SK-N-SH (cell line): ENCODE measurements at regions not wholly inside any gene's neighbourhood (a gene's known extent, or its start where the extent isn't known, plus 50 kb on each side); places are given as distances from the start of the nearest gene placed in this dataset.

Experiments used
- CTCF ChIA-PET: fragments of 300-600, 350-600 bp; formaldehyde crosslinking; extraction: SDS; loops from one replicate; lab custom pipeline; 2021; lab: Yijun Ruan, JAX
- POLR2A ChIA-PET: fragments of 350-600 bp; sonication (Branson Sonifier 250); formaldehyde crosslinking; extraction: SDS; loops from one replicate; lab custom pipeline; 2020; ENCODE audit warnings: antibody characterized with exemption, inconsistent platforms; lab: Yijun Ruan, JAX
- DNase-seq: peaks from one replicate; pipeline ENCODE4 v3.0.0; 2012
- H2AFZ ChIP-seq: fragments of 200-600 bp; sonication (generic); 2 replicates; pipeline ENCODE4 v1.8.1; 2016; ENCODE audit warnings: antibody characterized with exemption, mild to moderate bottlenecking, low read depth
- H3F3A ChIP-seq: fragments of 200-600 bp; sonication (generic); replicated peaks from 2 replicates; pipeline ENCODE3; 2016; ENCODE audit warnings: antibody characterized with exemption, mild to moderate bottlenecking; ENCODE audit not compliant: insufficient read depth
- H3K27ac ChIP-seq, 2 experiments: fragments of 200-500 bp in 1 of 2; fragments of 200-600 bp in 1 of 2; sonication (Bioruptor generic) in 1 of 2; sonication (generic), shearing (Covaris generic) in 1 of 2; 2 replicates each; pipeline versions ENCODE4 v1.5.1 to v1.6.1; 2014 to 2016; ENCODE audit warnings: low read depth in 2 of 2, inconsistent platforms in 1 of 2, low read length in 1 of 2, mild to moderate bottlenecking in 1 of 2, mixed read lengths in 1 of 2
- H3K27me3 ChIP-seq: fragments of 200-600 bp; sonication (generic), shearing (Covaris generic); 2 replicates; pipeline ENCODE4 v1.6.1; 2016; ENCODE audit warnings: mixed run types; ENCODE audit not compliant: insufficient read depth
- H3K36me3 ChIP-seq, 2 experiments: fragments of 200-500 bp in 1 of 2; fragments of 200-600 bp in 1 of 2; sonication (Bioruptor generic) in 1 of 2; sonication (generic) in 1 of 2; replicated peaks in 1 of 2; 2 replicates each; pipeline versions ENCODE3 to v1.5.1; 2014 to 2016; ENCODE audit warnings: low read length in 1 of 2, mild to moderate bottlenecking in 1 of 2; ENCODE audit not compliant: insufficient read depth in 2 of 2, control insufficient read depth in 1 of 2
- H3K4me1 ChIP-seq, 2 experiments: fragments of 200-500 bp in 1 of 2; fragments of 200-600 bp in 1 of 2; sonication (Bioruptor generic) in 1 of 2; sonication (generic), shearing (Covaris generic) in 1 of 2; 2 replicates each; pipeline versions ENCODE4 v1.5.1 to v1.6.1; 2014 to 2016; ENCODE audit warnings: low read depth in 1 of 2, low read length in 1 of 2, mixed run types in 1 of 2; ENCODE audit not compliant: insufficient read depth in 2 of 2, control insufficient read depth in 1 of 2
- H3K4me2 ChIP-seq: fragments of 200-600 bp; sonication (generic), shearing (Covaris generic); 2 replicates; pipeline ENCODE4 v1.6.1; 2017; ENCODE audit warnings: mixed run types
- H3K4me3 ChIP-seq, 2 experiments: fragments of 200-500 bp in 1 of 2; fragments of 200-600 bp in 1 of 2; sonication (Bioruptor generic) in 1 of 2; sonication (generic), shearing (Covaris generic) in 1 of 2; 2 replicates each; pipeline versions ENCODE4 v1.5.1 to v1.8.1; 2014 to 2016; ENCODE audit warnings: low read depth in 2 of 2, inconsistent platforms in 1 of 2, low read length in 1 of 2, mild to moderate bottlenecking in 1 of 2, mixed read lengths in 1 of 2, moderate library complexity in 1 of 2
- H3K79me2 ChIP-seq: fragments of 200-600 bp; sonication (generic); 2 replicates; pipeline ENCODE4 v1.8.1; 2017; ENCODE audit warnings: mild to moderate bottlenecking; ENCODE audit not compliant: insufficient read depth
- H3K9ac ChIP-seq: fragments of 200-600 bp; sonication (generic); 2 replicates; pipeline ENCODE4 v1.6.1; 2017; ENCODE audit warnings: mixed run types
- H3K9me2 ChIP-seq: fragments of 200-600 bp; sonication (generic); 2 replicates; pipeline ENCODE4 v1.6.1; 2017; ENCODE audit warnings: mixed run types
- H3K9me3 ChIP-seq: fragments of 200-600 bp; sonication (generic); 2 replicates; pipeline ENCODE4 v1.6.1; 2017; ENCODE audit warnings: mixed run types, mild to moderate bottlenecking, moderate library complexity
- H4K20me1 ChIP-seq: fragments of 200-600 bp; sonication (generic); 2 replicates; pipeline ENCODE4 v1.6.1; 2017; ENCODE audit warnings: mild to moderate bottlenecking, mixed run types; ENCODE audit not compliant: insufficient read depth
- CHD2 ChIP-seq: fragments of 150-350 bp; IDR thresholded peaks from 2 replicates; pipeline ENCODE4 v1.6.1; 2018; ENCODE audit warnings: low read length; ENCODE audit not compliant: partially characterized antibody
- ELF1 ChIP-seq: IDR thresholded peaks from 2 replicates; pipeline ENCODE4 v1.4.0; 2012
- EP300 ChIP-seq, 2 experiments: IDR thresholded peaks; 2 replicates each; pipeline versions ENCODE4 v1.4.0 to v1.6.1; 2012; ENCODE audit warnings: borderline replicate concordance in 1 of 2, low read depth in 1 of 2, low read length in 1 of 2
- EZH2phosphoT487 ChIP-seq: fragments of 200-600 bp; sonication (generic); IDR thresholded peaks from 2 replicates; pipeline ENCODE4 v1.6.1; 2017; ENCODE audit warnings: low read depth, mixed run types, mild to moderate bottlenecking, antibody characterized with exemption, moderate library complexity, borderline replicate concordance
- FOXM1 ChIP-seq: IDR thresholded peaks from 2 replicates; pipeline ENCODE4 v1.4.0; 2012; ENCODE audit warnings: low read depth, mild to moderate bottlenecking
- JUND ChIP-seq: IDR thresholded peaks from 2 replicates; pipeline ENCODE4 v1.4.0; 2012
- NFIC ChIP-seq: IDR thresholded peaks from 2 replicates; pipeline ENCODE4 v1.4.0; 2012; ENCODE audit warnings: borderline replicate concordance
- POLR2AphosphoS5 ChIP-seq: IDR thresholded peaks from 2 replicates; pipeline ENCODE4 v1.6.1; 2012; ENCODE audit warnings: low read depth, low read length
- RAD21 ChIP-seq: IDR thresholded peaks from 2 replicates; pipeline ENCODE4 v1.6.1; 2012; ENCODE audit warnings: mild to moderate bottlenecking, low read length
- RCOR1 ChIP-seq: fragments of 150-350 bp; IDR thresholded peaks from 2 replicates; pipeline ENCODE4 v1.6.1; 2017; ENCODE audit warnings: antibody characterized with exemption, low read length
- TAF1 ChIP-seq: IDR thresholded peaks from 2 replicates; pipeline ENCODE4 v1.6.1; 2012; ENCODE audit warnings: low read depth, mild to moderate bottlenecking, low read length, moderate library complexity, borderline replicate concordance
- TEAD4 ChIP-seq: IDR thresholded peaks from 2 replicates; pipeline ENCODE4 v1.4.0; 2012; ENCODE audit warnings: mild to moderate bottlenecking, borderline replicate concordance; ENCODE audit not compliant: insufficient read depth
- YY1 ChIP-seq: IDR thresholded peaks from 2 replicates; pipeline ENCODE4 v1.4.0; 2012; ENCODE audit warnings: low read depth, mild to moderate bottlenecking
- WGBS: methylation state at CpG from one replicate; pipeline ENCODE4 v1.1.6; 2017; ENCODE audit warnings: low lambda C conversion rate; 5-methylcytosine and 5-hydroxymethylcytosine counted together
- TF ChIP-seq, protein P1 (sequence below): fragments of 200-600 bp; sonication (generic); IDR thresholded peaks from 2 replicates; pipeline ENCODE4 v1.6.1; 2017; ENCODE audit warnings: antibody characterized with exemption, mild to moderate bottlenecking, moderate library complexity
- TF ChIP-seq, protein P2 (sequence below): IDR thresholded peaks from 2 replicates; pipeline ENCODE4 v1.4.0; 2012; ENCODE audit warnings: low read depth
- TF ChIP-seq, protein P3 (sequence below): IDR thresholded peaks from 2 replicates; pipeline ENCODE4; 2012
- TF ChIP-seq, protein P4 (sequence below): fragments of 150-350 bp; IDR thresholded peaks from 2 replicates; pipeline ENCODE4 v1.6.1; 2016; ENCODE audit warnings: mild to moderate bottlenecking, low read depth, low read length
- TF ChIP-seq, protein P5 (sequence below): IDR thresholded peaks from 2 replicates; pipeline ENCODE4 v1.6.1; 2012; ENCODE audit warnings: mild to moderate bottlenecking, low read depth, low read length, moderate library complexity

DNA sequence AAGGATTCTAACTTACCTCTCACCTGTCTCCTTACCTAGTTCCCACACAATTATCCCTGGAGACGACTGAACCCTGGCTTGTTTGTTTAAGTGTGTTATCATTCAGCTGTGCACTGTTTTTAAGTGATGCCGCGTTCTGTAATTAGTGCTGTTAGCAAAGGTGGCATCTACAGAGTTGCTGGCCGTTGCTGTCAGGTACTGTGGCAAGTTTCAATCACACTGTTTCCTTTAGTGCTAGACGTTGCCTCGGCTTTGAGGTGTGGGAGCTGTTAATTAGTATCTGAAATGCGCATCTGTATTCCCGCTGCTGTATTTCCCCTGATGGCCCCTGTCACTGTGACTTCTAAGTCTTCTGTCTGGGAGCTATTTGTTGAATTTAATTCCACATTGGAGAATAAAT, 193.8 kb upstream of the GAS1 start:
- H3K79me2 ChIP-seq, result no peaks in the 10 kb centered on the region
- POLR2A ChIA-PET, result no interaction called here
- H3F3A ChIP-seq, result no peaks in the 10 kb centered on the region
- TF ChIP-seq NFIC (no peak), EZH2phosphoT487 (no peak), RAD21 (no peak), TEAD4 (no peak), TAF1 (no peak), JUND (no peak), YY1 (no peak), EP300 (IDR thresholded peaks at IDR 0.05; ENCODE audit: borderline replicate concordance in 1 of 2, low read depth in 1 of 2, low read length in 1 of 2) (no peak)
- TF ChIP-seq, protein P1, sequence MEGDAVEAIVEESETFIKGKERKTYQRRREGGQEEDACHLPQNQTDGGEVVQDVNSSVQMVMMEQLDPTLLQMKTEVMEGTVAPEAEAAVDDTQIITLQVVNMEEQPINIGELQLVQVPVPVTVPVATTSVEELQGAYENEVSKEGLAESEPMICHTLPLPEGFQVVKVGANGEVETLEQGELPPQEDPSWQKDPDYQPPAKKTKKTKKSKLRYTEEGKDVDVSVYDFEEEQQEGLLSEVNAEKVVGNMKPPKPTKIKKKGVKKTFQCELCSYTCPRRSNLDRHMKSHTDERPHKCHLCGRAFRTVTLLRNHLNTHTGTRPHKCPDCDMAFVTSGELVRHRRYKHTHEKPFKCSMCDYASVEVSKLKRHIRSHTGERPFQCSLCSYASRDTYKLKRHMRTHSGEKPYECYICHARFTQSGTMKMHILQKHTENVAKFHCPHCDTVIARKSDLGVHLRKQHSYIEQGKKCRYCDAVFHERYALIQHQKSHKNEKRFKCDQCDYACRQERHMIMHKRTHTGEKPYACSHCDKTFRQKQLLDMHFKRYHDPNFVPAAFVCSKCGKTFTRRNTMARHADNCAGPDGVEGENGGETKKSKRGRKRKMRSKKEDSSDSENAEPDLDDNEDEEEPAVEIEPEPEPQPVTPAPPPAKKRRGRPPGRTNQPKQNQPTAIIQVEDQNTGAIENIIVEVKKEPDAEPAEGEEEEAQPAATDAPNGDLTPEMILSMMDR, result no peak
- H2AFZ ChIP-seq, result no peak overlapping the region
- H3K4me3 ChIP-seq, result no peak overlapping the region
- CTCF ChIA-PET, result interaction anchor here (1.2 kb wide), 1 partner anchor 192 kb away, joined by 3 read pairs; no protein-coding TSS in a partner anchor
- H3K27me3 ChIP-seq, result no peaks in the 10 kb centered on the region
- WGBS, result 88% methylated on average over 8 of the region's 8 CpGs
- H3K4me2 ChIP-seq, result no peak overlapping the region
- peaks cover 0 to 11% of the 10 kb centered on the region in 2 experiments; a peak in 2 of 4 replicates for H3K4me1 ChIP-seq
- H3K9me3 ChIP-seq, result no peaks in the 10 kb centered on the region
- H3K9me2 ChIP-seq, result no peaks in the 10 kb centered on the region
- H3K27ac ChIP-seq, result no peak overlapping the region
- H3K36me3 ChIP-seq, result no peaks in the 10 kb centered on the region
- no peak for DNase-seq
- no peak overlapping the region for H3K9ac ChIP-seq
- no peaks in the 10 kb centered on the region for H4K20me1 ChIP-seq

DNA sequence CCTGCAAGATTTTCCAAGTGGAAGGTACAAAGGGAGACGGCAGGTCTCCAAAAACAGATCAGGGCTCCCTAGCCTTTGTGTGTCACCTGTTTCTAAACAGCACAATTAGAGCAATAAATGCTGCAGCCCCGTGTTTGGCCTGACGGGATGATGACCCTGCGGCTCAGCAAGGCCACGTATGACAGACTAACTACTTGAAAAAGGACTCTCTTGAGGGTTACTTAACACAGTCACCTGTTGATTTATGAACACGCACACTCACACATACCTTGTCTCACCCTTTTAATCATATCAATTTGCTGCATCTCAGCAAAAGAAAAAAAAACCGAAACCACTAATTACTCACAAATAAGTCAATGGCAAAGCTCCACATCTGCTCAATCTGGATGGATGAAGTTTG, 199.6 kb upstream of the GAS1 start:
- no peak overlapping the region for H2AFZ ChIP-seq
- peaks cover 0 to 10% of the 10 kb centered on the region in 2 experiments; a peak in 1 of 4 replicates for H3K4me1 ChIP-seq
- DNase-seq, result no peak
- no peak overlapping the region for H3K9ac ChIP-seq
- H3K9me2 ChIP-seq, result no peaks in the 10 kb centered on the region
- H3K4me3 ChIP-seq, result no peak overlapping the region
- CTCF ChIA-PET, result no interaction called here
- WGBS, result 82% methylated on average over 5 of the region's 7 CpGs
- no peaks in the 10 kb centered on the region for H4K20me1 ChIP-seq
- no peak overlapping the region for H3K4me2 ChIP-seq
- H3K9me3 ChIP-seq, result no peaks in the 10 kb centered on the region
- POLR2A ChIA-PET, result no interaction called here
- H3K27ac ChIP-seq, result no peak overlapping the region
- no peaks in the 10 kb centered on the region for H3F3A ChIP-seq
- no peaks in the 10 kb centered on the region for H3K27me3 ChIP-seq
- H3K36me3 ChIP-seq, result no peaks in the 10 kb centered on the region
- H3K79me2 ChIP-seq, result no peaks in the 10 kb centered on the region
- TF ChIP-seq, protein P2, sequence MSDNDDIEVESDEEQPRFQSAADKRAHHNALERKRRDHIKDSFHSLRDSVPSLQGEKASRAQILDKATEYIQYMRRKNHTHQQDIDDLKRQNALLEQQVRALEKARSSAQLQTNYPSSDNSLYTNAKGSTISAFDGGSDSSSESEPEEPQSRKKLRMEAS, result no peak
- TF ChIP-seq CHD2 (no peak), POLR2AphosphoS5 (no peak), RCOR1 (no peak), EP300 (IDR thresholded peaks at IDR 0.05; ENCODE audit: borderline replicate concordance in 1 of 2, low read depth in 1 of 2, low read length in 1 of 2) (no peak), TEAD4 (no peak), FOXM1 (no peak), ELF1 (no peak)
- TF ChIP-seq, protein P3, sequence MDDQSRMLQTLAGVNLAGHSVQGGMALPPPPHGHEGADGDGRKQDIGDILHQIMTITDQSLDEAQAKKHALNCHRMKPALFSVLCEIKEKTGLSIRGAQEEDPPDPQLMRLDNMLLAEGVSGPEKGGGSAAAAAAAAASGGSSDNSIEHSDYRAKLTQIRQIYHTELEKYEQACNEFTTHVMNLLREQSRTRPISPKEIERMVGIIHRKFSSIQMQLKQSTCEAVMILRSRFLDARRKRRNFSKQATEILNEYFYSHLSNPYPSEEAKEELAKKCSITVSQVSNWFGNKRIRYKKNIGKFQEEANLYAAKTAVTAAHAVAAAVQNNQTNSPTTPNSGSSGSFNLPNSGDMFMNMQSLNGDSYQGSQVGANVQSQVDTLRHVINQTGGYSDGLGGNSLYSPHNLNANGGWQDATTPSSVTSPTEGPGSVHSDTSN, result no peak
- TF ChIP-seq, protein P4, sequence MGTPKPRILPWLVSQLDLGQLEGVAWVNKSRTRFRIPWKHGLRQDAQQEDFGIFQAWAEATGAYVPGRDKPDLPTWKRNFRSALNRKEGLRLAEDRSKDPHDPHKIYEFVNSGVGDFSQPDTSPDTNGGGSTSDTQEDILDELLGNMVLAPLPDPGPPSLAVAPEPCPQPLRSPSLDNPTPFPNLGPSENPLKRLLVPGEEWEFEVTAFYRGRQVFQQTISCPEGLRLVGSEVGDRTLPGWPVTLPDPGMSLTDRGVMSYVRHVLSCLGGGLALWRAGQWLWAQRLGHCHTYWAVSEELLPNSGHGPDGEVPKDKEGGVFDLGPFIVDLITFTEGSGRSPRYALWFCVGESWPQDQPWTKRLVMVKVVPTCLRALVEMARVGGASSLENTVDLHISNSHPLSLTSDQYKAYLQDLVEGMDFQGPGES, result no peak
- TF ChIP-seq, protein P1, result no peak
- TF ChIP-seq, protein P5, sequence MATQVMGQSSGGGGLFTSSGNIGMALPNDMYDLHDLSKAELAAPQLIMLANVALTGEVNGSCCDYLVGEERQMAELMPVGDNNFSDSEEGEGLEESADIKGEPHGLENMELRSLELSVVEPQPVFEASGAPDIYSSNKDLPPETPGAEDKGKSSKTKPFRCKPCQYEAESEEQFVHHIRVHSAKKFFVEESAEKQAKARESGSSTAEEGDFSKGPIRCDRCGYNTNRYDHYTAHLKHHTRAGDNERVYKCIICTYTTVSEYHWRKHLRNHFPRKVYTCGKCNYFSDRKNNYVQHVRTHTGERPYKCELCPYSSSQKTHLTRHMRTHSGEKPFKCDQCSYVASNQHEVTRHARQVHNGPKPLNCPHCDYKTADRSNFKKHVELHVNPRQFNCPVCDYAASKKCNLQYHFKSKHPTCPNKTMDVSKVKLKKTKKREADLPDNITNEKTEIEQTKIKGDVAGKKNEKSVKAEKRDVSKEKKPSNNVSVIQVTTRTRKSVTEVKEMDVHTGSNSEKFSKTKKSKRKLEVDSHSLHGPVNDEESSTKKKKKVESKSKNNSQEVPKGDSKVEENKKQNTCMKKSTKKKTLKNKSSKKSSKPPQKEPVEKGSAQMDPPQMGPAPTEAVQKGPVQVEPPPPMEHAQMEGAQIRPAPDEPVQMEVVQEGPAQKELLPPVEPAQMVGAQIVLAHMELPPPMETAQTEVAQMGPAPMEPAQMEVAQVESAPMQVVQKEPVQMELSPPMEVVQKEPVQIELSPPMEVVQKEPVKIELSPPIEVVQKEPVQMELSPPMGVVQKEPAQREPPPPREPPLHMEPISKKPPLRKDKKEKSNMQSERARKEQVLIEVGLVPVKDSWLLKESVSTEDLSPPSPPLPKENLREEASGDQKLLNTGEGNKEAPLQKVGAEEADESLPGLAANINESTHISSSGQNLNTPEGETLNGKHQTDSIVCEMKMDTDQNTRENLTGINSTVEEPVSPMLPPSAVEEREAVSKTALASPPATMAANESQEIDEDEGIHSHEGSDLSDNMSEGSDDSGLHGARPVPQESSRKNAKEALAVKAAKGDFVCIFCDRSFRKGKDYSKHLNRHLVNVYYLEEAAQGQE, result no peak
